IPS-18a (cell line): ENCODE measurements at regions not wholly inside any gene's neighbourhood (a gene's known extent, or its start where the extent isn't known, plus 50 kb on each side); places are given as distances from the start of the nearest gene placed in this dataset.

Source experiments
- H3K27ac ChIP-seq: one replicate; pipeline ENCODE4 v1.5.1; 2013; ENCODE audit warnings: low read length
- H3K27me3 ChIP-seq: one replicate; pipeline ENCODE4 v1.6.1; 2013; ENCODE audit warnings: mild to moderate bottlenecking, low read length; ENCODE audit not compliant: control insufficient read depth, insufficient read depth
- H3K36me3 ChIP-seq: one replicate; pipeline ENCODE4 v1.6.1; 2013; ENCODE audit warnings: low read depth, low read length; ENCODE audit not compliant: control insufficient read depth
- H3K4me1 ChIP-seq: one replicate; pipeline ENCODE4 v1.6.1; 2013; ENCODE audit warnings: low read depth, low read length; ENCODE audit not compliant: control insufficient read depth
- H3K4me3 ChIP-seq: one replicate; pipeline ENCODE4 v1.5.1; 2013; ENCODE audit warnings: low read length
- H3K9ac ChIP-seq: one replicate; pipeline ENCODE4 v1.6.1; 2013; ENCODE audit warnings: mild to moderate bottlenecking, low read length, moderate library complexity
- H3K9me3 ChIP-seq: one replicate; pipeline ENCODE4 v1.6.1; 2013; ENCODE audit warnings: low read depth, low read length; ENCODE audit not compliant: control insufficient read depth

- Histone ChIP-seq H3K4me3 (no peak overlapping the region), H3K27me3 (no peaks in the 10 kb centered on the region), H3K9me3 (no peaks in the 10 kb centered on the region), H3K27ac (no peak overlapping the region), H3K4me1 (no peaks in the 10 kb centered on the region), H3K36me3 (no peaks in the 10 kb centered on the region), H3K9ac (no peak overlapping the region)
These were observed 400.2 kb downstream of the QKI start for GRCh38 chr6:163814494-163815364.

GRCh38 chr6:163813979-163814493 lies 399.5 kb downstream of the QKI start:
- no peaks in the 10 kb centered on the region for H3K27me3 ChIP-seq
- H3K4me3 ChIP-seq = no peak overlapping the region
- no peaks in the 10 kb centered on the region for H3K36me3 ChIP-seq
- H3K9me3 ChIP-seq = no peaks in the 10 kb centered on the region
- H3K27ac ChIP-seq = no peak overlapping the region
- H3K9ac ChIP-seq = no peak overlapping the region
- H3K4me1 ChIP-seq = no peaks in the 10 kb centered on the region

DNA sequence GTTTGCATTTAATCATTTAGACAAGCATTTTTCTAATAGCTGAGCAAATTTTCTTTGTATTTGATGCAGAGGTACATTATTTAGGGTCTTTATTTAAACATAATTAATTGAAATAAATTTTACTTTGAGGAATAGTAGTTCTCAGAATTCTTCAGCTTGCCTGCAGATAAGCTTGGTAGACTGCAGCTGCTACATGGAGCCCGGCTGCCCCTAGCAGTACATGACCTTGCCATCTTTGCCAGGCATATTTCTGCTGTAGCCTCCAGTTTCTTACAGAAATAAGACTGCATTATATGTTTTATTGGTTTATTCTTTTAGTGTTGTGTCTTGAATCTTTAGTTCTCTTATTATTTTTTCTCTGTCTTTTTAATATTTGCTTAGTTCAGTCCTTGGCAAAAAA lies 396.8 kb downstream of the QKI start:
- Histone ChIP-seq H3K27ac (no peak overlapping the region), H3K27me3 (no peaks in the 10 kb centered on the region)

DNA sequence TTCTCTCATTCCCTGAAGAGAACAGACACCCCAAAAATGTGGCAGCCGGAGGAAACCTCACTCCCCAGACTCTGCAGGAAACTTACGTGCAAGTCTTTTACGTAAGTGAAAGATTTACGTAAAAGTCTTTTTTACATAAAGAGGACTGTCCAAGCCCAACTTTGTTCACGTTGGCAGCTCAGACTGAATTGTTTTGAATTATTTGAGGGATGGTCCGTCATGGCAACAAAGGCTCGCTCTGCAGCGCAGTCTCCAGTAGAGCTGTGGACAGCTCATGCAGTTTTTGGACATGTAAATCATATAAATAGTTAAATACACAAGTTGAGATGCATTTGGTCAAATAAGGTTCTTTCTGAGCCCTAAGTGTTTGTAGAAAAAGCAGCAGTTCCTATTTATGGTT lies 394.8 kb downstream of the QKI start:
- no peak overlapping the region for H3K4me3 ChIP-seq
- H3K9ac ChIP-seq = no peak overlapping the region
- H3K4me1 ChIP-seq = no peaks in the 10 kb centered on the region
- H3K36me3 ChIP-seq = no peaks in the 10 kb centered on the region
- H3K27me3 ChIP-seq = no peaks in the 10 kb centered on the region
- no peaks in the 10 kb centered on the region for H3K9me3 ChIP-seq
- no peak overlapping the region for H3K27ac ChIP-seq

More for the DNA sequence above, 396.8 kb downstream of the QKI start:
- Histone ChIP-seq H3K36me3 (no peaks in the 10 kb centered on the region), H3K9me3 (no peaks in the 10 kb centered on the region), H3K9ac (no peak overlapping the region), H3K4me3 (no peak overlapping the region), H3K4me1 (no peaks in the 10 kb centered on the region)

DNA sequence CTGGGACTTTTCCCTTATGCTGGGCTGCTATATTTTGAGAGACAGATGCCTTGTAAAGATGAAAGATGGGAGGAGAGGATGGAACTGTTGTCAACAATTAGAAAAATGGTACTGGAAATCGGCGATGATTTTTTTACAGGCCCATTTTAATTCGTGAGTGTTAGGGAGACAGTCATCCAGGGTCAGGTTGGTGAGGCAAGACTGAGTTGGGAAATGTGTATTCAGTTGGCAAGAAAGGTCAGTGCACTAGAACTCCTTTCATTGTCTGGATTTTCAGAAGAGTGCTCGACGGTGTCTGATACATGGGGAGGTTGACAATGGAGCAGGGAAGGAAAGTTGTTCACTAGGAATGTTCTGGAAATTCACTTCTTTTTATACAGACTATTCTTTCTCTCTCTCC lies 394.4 kb downstream of the QKI start:
- Histone ChIP-seq H3K4me3 (no peak overlapping the region), H3K4me1 (no peaks in the 10 kb centered on the region), H3K9me3 (no peaks in the 10 kb centered on the region), H3K27ac (no peak overlapping the region), H3K36me3 (no peaks in the 10 kb centered on the region), H3K27me3 (no peaks in the 10 kb centered on the region), H3K9ac (no peak overlapping the region)

DNA sequence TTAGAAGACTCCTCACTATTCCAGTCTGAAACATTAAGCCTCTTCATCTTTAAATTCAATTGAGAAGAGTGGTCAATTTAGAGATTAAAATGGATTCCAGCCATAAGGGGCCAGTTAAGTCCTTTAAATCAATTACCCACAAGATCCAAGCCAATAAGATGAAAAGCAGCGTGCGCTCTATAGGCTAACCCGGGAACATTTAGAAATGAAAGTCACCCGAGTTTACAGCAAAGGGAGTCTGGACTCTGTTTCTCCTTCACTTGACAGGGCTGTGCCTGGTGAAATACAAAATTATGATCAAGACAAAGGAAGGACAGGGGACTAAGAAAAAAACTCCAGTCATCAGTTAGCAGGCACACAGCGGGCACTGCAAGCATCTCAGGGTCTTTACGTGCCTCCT lies 393.7 kb downstream of the QKI start:
- H3K36me3 ChIP-seq = no peaks in the 10 kb centered on the region
- no peak overlapping the region for H3K4me3 ChIP-seq
- H3K9me3 ChIP-seq = no peaks in the 10 kb centered on the region
- no peak overlapping the region for H3K27ac ChIP-seq
- H3K27me3 ChIP-seq = no peaks in the 10 kb centered on the region
- H3K4me1 ChIP-seq = no peaks in the 10 kb centered on the region
- H3K9ac ChIP-seq = no peak overlapping the region

DNA sequence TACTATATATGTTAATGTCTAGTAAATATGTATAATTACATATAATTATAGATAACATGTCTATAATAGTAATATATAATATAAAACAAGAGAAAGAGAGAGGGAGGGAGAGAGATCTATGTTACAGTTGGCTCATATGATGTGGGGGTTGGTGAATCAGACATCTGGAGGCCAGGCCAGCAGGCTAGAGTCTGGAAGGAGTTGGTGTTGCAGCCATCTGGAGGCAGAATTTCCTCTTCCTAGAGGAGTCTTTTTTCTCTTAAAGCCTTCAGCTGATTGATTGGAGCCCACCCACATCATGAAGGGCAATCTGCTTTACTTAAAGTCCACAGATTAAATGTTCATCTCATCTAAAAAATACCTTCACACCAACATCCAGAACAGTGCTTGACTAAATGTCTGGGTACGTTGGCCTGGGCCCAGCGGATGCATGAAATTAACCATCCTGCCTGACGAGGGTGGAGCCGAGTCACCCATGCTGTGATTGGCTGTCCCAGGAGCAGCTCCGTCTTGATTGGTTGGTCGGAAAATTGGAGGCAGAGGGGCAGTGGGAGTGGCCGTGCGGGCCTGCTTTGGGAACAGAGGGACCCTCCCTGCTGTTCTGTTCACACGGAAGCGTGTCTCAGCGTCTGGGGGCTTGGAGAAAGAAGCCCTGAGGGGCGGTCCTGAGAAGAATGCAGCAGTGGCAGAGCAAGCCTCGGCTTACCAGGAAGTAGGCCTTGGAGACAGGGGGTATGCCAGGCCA lies 392.4 kb downstream of the QKI start:
- no peaks in the 10 kb centered on the region for H3K4me1 ChIP-seq
- H3K27ac ChIP-seq = no peak overlapping the region
- no peak overlapping the region for H3K4me3 ChIP-seq
- no peak overlapping the region for H3K9ac ChIP-seq
- no peaks in the 10 kb centered on the region for H3K27me3 ChIP-seq
- H3K9me3 ChIP-seq = no peaks in the 10 kb centered on the region
- H3K36me3 ChIP-seq = no peaks in the 10 kb centered on the region

DNA sequence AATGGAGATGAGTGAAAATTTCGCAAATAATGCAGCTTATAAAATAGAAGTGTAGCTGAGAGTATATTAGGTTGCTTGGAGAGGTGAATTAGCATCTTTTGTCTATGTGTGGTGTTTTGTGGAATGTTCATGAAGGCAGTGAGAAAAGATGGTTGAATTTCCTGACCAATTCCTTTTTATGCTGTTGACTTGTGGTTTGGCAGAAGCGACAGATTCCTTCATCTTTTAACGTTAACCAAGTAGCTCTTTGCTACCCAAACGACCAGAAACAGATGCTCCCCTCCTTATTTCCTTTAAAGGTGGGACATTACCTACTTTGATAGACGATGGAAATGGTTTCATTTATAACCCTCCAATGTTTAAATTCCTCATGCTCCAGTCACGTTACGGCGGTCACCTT lies 390.5 kb downstream of the QKI start:
- H3K36me3 ChIP-seq = no peaks in the 10 kb centered on the region
- H3K27me3 ChIP-seq = no peaks in the 10 kb centered on the region
- H3K4me3 ChIP-seq = no peak overlapping the region
- H3K27ac ChIP-seq = no peak overlapping the region
- H3K4me1 ChIP-seq = no peaks in the 10 kb centered on the region
- H3K9me3 ChIP-seq = no peaks in the 10 kb centered on the region
- no peak overlapping the region for H3K9ac ChIP-seq

DNA sequence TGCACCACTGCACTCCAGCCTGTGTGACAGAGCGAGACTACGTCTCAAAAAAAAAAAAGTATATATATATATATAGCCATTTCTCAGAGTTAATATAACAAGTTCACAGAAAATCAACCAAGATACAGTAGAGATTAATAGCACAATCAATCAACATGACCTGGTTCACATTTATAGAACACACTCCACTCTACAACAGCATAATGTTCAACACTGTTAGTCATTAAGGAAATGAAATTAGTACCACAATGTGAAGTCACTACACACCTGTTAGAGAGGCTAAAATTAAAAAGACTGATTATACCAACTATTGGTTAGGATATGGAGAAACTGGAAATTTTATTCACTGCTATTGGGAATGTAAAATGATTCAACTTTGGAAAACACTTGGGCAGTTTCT lies 387.7 kb downstream of the QKI start:
- Histone ChIP-seq H3K4me3 (no peak overlapping the region), H3K36me3 (no peaks in the 10 kb centered on the region), H3K27ac (no peak overlapping the region), H3K9me3 (no peaks in the 10 kb centered on the region), H3K27me3 (no peaks in the 10 kb centered on the region), H3K4me1 (no peaks in the 10 kb centered on the region), H3K9ac (no peak overlapping the region)

- Histone ChIP-seq H3K9me3 (no peaks in the 10 kb centered on the region), H3K9ac (no peak overlapping the region), H3K36me3 (no peaks in the 10 kb centered on the region), H3K27ac (no peak overlapping the region), H3K27me3 (no peaks in the 10 kb centered on the region), H3K4me1 (peaks cover 4% of the 10 kb centered on the region), H3K4me3 (no peak overlapping the region)
These were observed 382.9 kb downstream of the QKI start for GRCh38 chr6:163797296-163797845.

GRCh38 chr6:163793011-163793983 lies 378.8 kb downstream of the QKI start:
- no peaks in the 10 kb centered on the region for H3K9me3 ChIP-seq
- no peak overlapping the region for H3K27ac ChIP-seq
- H3K27me3 ChIP-seq = no peaks in the 10 kb centered on the region

More at GRCh38 chr6:163793011-163793983, 378.8 kb downstream of the QKI start:
- peaks cover 4% of the 10 kb centered on the region for H3K4me1 ChIP-seq
- no peaks in the 10 kb centered on the region for H3K36me3 ChIP-seq
- H3K4me3 ChIP-seq = no peak overlapping the region
- H3K9ac ChIP-seq = no peak overlapping the region
